Stimulated activated CD8-positive, alpha-beta memory T cell treated with anti-CD3 and anti-CD28 coated beads, Interleukin-2, amount 100 ng/mL, for 48 hours (primary cell): ENCODE measurements at regions not wholly inside any gene's neighbourhood (a gene's known extent, or its start where the extent isn't known, plus 50 kb on each side); places are given as distances from the start of the nearest gene placed in this dataset.

ENCODE experiments used
- DNase-seq, 2 donors: peaks; one replicate each; pipeline ENCODE4 v3.0.0-alpha.2; 2020; ENCODE audit warnings: low read depth in 2 of 2

- DNase-seq = no peak
Observed at GRCh38 chr5:68748101-68748500, 345.7 kb upstream of the SLC30A5 start.

- DNase-seq = no peak
Observed at GRCh38 chr5:68749077-68749476, 344.7 kb upstream of the SLC30A5 start.

DNA sequence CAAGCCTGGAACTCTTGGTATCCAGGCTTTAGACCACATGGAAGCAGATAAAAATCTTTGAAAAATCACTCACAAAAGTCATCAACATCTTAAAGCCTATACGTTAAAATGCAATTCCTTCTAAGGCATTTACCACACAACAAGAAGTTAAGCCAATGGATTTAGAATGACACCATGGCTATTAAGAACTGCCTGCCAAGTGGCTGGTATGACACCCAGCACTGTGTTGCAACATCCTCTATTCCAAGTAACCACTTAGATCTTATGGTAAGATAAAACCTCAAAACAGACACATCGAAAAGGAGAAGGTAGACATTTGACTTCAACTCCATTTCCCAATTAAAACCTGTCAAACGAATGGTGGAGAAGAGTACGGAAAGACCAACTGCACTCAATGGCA lies 344.2 kb upstream of the SLC30A5 start:
- no peak for DNase-seq

- no peak for DNase-seq
Observed at GRCh38 chr5:68751661-68752060, 342.2 kb upstream of the SLC30A5 start.

GRCh38 chr5:68754536-68754935 lies 339.3 kb upstream of the SLC30A5 start:
- DNase-seq = no peak

GRCh38 chr5:68755293-68755692 lies 338.5 kb upstream of the SLC30A5 start:
- no peak for DNase-seq

GRCh38 chr5:68757006-68757405 lies 336.8 kb upstream of the SLC30A5 start:
- no peak for DNase-seq

GRCh38 chr5:68757626-68758212 lies 336.1 kb upstream of the SLC30A5 start:
- DNase-seq = no peak

DNA sequence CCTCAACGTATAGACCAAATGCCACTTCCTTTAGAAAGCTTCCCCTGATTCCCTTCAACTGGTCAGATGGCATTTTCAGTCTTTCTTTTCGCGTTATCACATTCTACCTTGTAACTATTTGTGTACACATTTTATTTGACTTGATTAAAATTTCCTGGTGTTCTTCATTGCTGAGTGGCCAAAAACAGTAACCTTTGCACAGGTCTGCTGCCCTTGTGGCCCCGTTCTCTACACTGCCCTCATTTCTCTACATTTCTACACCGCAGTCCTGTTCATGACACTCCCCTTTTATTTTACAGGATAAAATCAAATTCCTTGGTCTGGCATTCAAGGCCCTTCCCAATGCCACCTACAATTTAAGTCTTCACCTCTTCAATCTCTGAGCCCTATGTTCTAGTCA lies 334.2 kb upstream of the SLC30A5 start:
- DNase-seq = no peak

- no peak for DNase-seq
Observed at GRCh38 chr5:68762201-68762600, 331.6 kb upstream of the SLC30A5 start.

- DNase-seq = no peak
Observed at GRCh38 chr5:68766952-68767464, 326.8 kb upstream of the SLC30A5 start.

DNA sequence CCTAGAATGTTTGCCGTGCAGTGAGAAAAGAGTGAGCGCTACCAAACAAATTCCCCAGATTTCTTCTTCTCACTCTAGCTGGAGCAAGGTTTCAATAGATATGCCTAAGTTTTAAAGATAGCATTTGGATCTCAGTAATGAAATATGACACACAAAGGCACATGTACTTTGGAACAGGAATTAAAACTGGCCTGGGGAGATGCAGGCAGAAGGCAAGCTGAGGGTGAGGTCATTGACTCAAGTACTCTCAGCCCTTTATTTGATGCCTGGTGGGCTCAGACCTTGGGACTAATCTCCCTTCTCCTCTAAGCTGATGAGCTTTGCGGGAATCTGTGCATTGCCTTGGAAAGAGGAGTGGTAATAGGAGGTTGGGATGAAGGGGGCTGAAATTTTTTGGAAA lies 323.3 kb upstream of the SLC30A5 start:
- no peak for DNase-seq

GRCh38 chr5:68771221-68771620 lies 322.6 kb upstream of the SLC30A5 start:
- DNase-seq = no peak

DNA sequence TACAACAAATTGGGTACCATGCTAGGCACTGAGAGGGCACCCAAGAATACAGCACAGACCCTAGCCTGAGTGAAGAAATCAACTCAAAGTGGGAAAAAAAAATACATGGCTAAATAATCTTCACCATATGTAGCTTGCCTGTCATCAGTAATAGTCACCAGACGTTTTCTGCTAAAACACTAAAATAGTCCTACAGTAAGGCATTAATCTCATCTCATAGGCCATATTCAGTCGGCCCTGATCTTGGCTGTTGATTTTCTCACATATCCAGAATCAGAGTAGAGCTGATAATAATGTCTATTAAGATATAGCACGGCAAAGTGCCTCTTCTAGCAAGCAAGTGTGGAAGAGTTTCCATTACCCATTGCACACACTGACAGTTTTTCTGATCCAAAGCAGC lies 322.1 kb upstream of the SLC30A5 start:
- no peak for DNase-seq

DNA sequence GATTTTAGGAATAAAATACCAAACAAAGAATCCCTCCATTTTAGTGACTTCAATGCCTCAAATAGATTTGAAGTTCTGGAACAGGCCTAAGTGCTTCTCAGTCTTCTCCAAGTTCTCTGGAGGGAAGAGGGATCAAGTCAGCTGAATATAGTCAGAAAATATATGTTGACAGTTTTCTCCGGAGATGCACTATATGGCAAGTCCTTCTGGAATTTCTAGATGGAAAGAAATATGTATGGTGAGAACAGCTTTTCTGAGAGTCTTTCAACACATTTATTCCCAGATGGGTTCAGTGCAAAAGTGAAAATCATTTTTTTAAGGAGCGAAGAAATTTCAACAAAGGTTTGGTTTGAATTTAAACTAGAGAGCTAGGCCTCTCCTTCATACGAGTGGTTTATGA lies 317.4 kb upstream of the SLC30A5 start:
- DNase-seq = no peak

GRCh38 chr5:68777135-68777534 lies 316.7 kb upstream of the SLC30A5 start:
- no peak for DNase-seq

- DNase-seq = no peak
Observed at GRCh38 chr5:68778484-68778883, 315.3 kb upstream of the SLC30A5 start.

- DNase-seq = no peak
Observed at GRCh38 chr5:68780299-68780955, 313.4 kb upstream of the SLC30A5 start.

DNA sequence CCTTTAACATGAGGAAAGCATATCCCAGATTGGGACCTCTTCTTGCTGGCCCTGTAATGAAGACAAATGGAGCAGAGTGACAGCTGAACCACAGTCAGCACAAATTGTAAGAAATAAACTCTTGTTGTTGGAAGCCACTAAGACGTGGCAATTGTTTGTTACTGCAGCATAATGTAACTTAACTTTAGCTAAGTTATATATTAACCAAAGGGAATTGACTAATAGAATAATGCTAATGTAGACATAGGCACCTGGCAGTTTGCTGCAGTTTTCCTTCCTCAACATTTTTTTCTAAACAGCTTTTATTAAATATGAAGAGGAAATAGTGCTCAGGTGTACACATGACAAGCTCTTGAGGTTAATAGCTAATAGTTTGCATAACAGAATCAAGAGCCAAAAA lies 300.7 kb upstream of the SLC30A5 start:
- no peak for DNase-seq

DNA sequence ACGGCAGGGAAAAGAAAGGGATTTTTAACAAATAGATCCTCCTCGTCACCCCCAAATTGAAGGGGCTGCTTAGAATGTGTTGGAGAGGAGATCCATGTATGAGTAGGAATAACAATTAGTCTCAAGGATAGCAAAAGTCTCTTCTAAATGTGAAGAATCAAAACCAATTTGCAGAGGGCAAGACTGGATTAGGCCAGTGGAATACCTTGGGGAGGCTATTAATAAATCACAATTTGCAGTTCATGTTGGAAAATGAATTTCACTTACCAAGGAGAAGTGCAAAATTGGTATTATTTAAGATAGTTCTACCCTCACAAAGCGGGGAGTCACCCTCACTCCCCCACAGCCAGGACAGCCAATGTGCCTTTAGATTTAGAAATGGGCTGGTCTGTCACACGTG lies 299.8 kb upstream of the SLC30A5 start:
- no peak for DNase-seq

DNA sequence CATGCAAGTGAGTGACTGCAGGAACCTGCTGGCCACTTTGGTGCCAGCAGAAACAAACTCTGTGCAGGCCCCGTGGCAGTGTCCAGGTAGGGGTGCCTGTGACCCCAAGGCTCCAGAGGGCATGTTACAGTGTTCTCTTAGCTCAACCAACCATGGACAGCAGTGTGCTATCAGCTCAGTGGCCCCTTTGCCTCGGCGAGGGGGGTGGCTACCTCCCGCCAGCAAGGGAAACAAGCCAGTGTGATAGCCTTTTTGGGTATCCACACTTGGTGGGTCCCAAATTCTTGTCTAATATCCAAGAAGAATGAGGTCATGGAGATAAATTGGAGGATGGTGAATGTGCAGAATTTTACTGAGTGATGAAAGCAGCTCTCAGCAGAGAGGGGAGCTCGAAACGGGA lies 298.6 kb upstream of the SLC30A5 start:
- no peak for DNase-seq

- no peak for DNase-seq
Observed at GRCh38 chr5:68798877-68799843, 294.7 kb upstream of the SLC30A5 start.

DNA sequence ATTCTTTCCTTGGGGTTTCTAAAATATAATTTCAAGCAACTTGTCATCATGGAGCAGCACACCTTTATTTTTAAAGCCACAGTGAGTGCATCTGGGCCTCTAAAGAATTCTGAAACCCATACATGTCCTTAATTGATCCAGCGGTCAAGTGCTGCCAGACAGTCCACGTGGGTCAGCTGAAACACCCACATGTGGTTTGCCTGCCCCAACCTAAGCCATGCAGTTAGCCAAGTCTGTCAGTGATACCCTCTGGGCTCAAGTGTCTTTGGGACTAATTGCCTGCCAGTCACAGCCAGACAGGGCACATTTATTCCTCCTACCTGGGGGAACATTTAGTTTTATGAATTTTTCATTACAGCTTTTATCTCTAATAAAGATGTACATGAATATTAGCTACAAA lies 291.4 kb upstream of the SLC30A5 start:
- DNase-seq = no peak
